WTC11 (cell line): ENCODE measurements at regions not wholly inside any gene's neighbourhood (a gene's known extent, or its start where the extent isn't known, plus 50 kb on each side); places are given as distances from the start of the nearest gene placed in this dataset.

Experiments used
- ATAC-seq: fragments of 200-7000 bp; cut with Tn5 transposase; 2 replicates; pipeline ENCODE4 v1.10.0; 2021; ENCODE audit warnings: mild to moderate bottlenecking, moderate library complexity
- CTCF ChIA-PET: fragments of 300-600 bp; sonication (Branson Sonifier 250); formaldehyde crosslinking; loops from one replicate; lab custom pipeline; 2021; ENCODE audit warnings: antibody characterized with exemption; lab: Charles Lee
- POLR2A ChIA-PET: fragments of 350-600 bp; sonication (Branson Sonifier 250); formaldehyde crosslinking; loops from one replicate; lab custom pipeline; 2021; ENCODE audit warnings: antibody characterized with exemption; lab: Charles Lee
- DNase-seq: peaks from one replicate; pipeline ENCODE4 v3.0.0; 2021; ENCODE audit warnings: low spot score
- H3K27ac Mint-ChIP-seq: 2 replicates; pipeline ENCODE4 v1.8.0; 2021; ENCODE audit warnings: mixed read lengths
- H3K27me3 Mint-ChIP-seq: 2 replicates; pipeline ENCODE4 v1.8.0; 2021; ENCODE audit warnings: low read depth, mild to moderate bottlenecking, moderate library complexity, mixed read lengths
- H3K36me3 Mint-ChIP-seq: 2 replicates; pipeline ENCODE4 v1.8.0; 2021; ENCODE audit warnings: mixed read lengths
- H3K4me1 Mint-ChIP-seq: 2 replicates; pipeline ENCODE4 v1.8.0; 2022; ENCODE audit warnings: mixed read lengths
- H3K4me3 Mint-ChIP-seq: 2 replicates; pipeline ENCODE4 v1.8.0; 2021; ENCODE audit warnings: mild to moderate bottlenecking, moderate library complexity, mixed read lengths
- H3K9me3 Mint-ChIP-seq: 2 replicates; pipeline ENCODE4 v1.8.0; 2021; ENCODE audit warnings: mixed read lengths
- AR ChIP-seq: fragments of 250-450 bp; sonication (Bioruptor Pico); IDR thresholded peaks from 2 replicates; pipeline ENCODE4 v1.9.0; 2021; ENCODE audit warnings: mild to moderate bottlenecking
- CTCF ChIP-seq: fragments of 200-600 bp; IDR thresholded peaks from 2 replicates; pipeline ENCODE4 v1.8.0; 2022; ENCODE audit warnings: antibody characterized with exemption
- GRHL2 ChIP-seq: fragments of 250-450 bp; sonication (Bioruptor Pico); IDR thresholded peaks from 2 replicates; pipeline ENCODE4 v1.8.0; 2022; ENCODE audit warnings: mild to moderate bottlenecking, moderate library complexity; ENCODE audit not compliant: insufficient replicate concordance, severe bottlenecking
- HMGA2 ChIP-seq: fragments of 250-450 bp; sonication (Bioruptor Pico); IDR thresholded peaks from 2 replicates; pipeline ENCODE4 v1.4.0; 2021; ENCODE audit warnings: mild to moderate bottlenecking, moderate library complexity
- JAZF1 ChIP-seq: fragments of 250-450 bp; sonication (Bioruptor Pico); IDR thresholded peaks from 2 replicates; pipeline ENCODE4 v1.9.0; 2021; ENCODE audit warnings: moderate library complexity, mild to moderate bottlenecking, inconsistent platforms
- JUN ChIP-seq: sonication (generic); formaldehyde crosslinking; IDR thresholded peaks from 2 replicates; pipeline ENCODE4 v1.8.0; 2023; ENCODE audit warnings: mild to moderate bottlenecking, missing genetic modification reagents
- MXD4 ChIP-seq: fragments of 250-450 bp; sonication (Bioruptor Pico); IDR thresholded peaks from 2 replicates; pipeline ENCODE4 v1.8.0; 2021; ENCODE audit warnings: mild to moderate bottlenecking, moderate library complexity, borderline replicate concordance
- NR2C2 ChIP-seq: sonication (generic); formaldehyde crosslinking; IDR thresholded peaks from 2 replicates; pipeline ENCODE4 v1.8.0; 2022; ENCODE audit warnings: mild to moderate bottlenecking, missing genetic modification reagents
- PRRX2 ChIP-seq: fragments of 250-450 bp; sonication (Bioruptor Pico); IDR thresholded peaks from 2 replicates; pipeline ENCODE4 v1.8.0; 2021; ENCODE audit warnings: mild to moderate bottlenecking
- RORB ChIP-seq: fragments of 250-450 bp; sonication (Bioruptor Pico); IDR thresholded peaks from 2 replicates; pipeline ENCODE4 v1.9.0; 2021; ENCODE audit warnings: mild to moderate bottlenecking
- TCF7 ChIP-seq: sonication (generic); formaldehyde crosslinking; IDR thresholded peaks from 2 replicates; pipeline ENCODE4 v1.8.0; 2022; ENCODE audit warnings: mild to moderate bottlenecking, low read depth, missing genetic modification reagents, moderate library complexity
- ZMAT4 ChIP-seq: fragments of 250-450 bp; sonication (Bioruptor Pico); IDR thresholded peaks from 2 replicates; pipeline ENCODE4 v1.9.0; 2021; ENCODE audit warnings: mild to moderate bottlenecking
- ZNF281 ChIP-seq: sonication (generic); formaldehyde crosslinking; IDR thresholded peaks from 2 replicates; pipeline ENCODE4 v1.8.0; 2023; ENCODE audit warnings: mild to moderate bottlenecking, missing genetic modification reagents
- ZSCAN18 ChIP-seq: fragments of 250-450 bp; sonication (Bioruptor Pico); IDR thresholded peaks from 2 replicates; pipeline ENCODE4 v2.1.2; 2022; ENCODE audit warnings: mild to moderate bottlenecking, moderate library complexity
- TF ChIP-seq, protein P1 (sequence below): sonication (generic); formaldehyde crosslinking; IDR thresholded peaks from 2 replicates; pipeline ENCODE4 v1.8.1; 2023; ENCODE audit warnings: mild to moderate bottlenecking, missing genetic modification reagents
- TF ChIP-seq, protein P2 (sequence below): sonication (generic); formaldehyde crosslinking; IDR thresholded peaks from 2 replicates; pipeline ENCODE4 v1.8.1; 2023; ENCODE audit warnings: mild to moderate bottlenecking, missing genetic modification reagents, borderline replicate concordance

- no peak for DNase-seq
- no peaks in the 10 kb centered on the region for H3K4me1 Mint-ChIP-seq
- H3K27ac Mint-ChIP-seq = no peak overlapping the region
- ChIA-PET POLR2A (no interaction called here), CTCF (no interaction called here)
- no peaks in the 10 kb centered on the region for H3K27me3 Mint-ChIP-seq
- H3K4me3 Mint-ChIP-seq = no peak overlapping the region
- peaks cover 20% of the 10 kb centered on the region for H3K36me3 Mint-ChIP-seq
- TF ChIP-seq JAZF1 (CRISPR knock-in tag) = no peak
- no peak for TF ChIP-seq MXD4 (CRISPR knock-in tag)
- TF ChIP-seq ZMAT4 (CRISPR knock-in tag) = no peak
- no peak for TF ChIP-seq RORB (CRISPR knock-in tag)
- TF ChIP-seq JUN (CRISPR knock-in tag) = no peak
- TF ChIP-seq NR2C2 = no peak
- TF ChIP-seq, all 79 proteins: peak for 0
- peaks cover 39% of the 10 kb centered on the region for H3K9me3 Mint-ChIP-seq
- ATAC-seq = no peak
Observed at GRCh38 chr5:119726544-119726943, 97.2 kb downstream of the FAM170A start.

DNA sequence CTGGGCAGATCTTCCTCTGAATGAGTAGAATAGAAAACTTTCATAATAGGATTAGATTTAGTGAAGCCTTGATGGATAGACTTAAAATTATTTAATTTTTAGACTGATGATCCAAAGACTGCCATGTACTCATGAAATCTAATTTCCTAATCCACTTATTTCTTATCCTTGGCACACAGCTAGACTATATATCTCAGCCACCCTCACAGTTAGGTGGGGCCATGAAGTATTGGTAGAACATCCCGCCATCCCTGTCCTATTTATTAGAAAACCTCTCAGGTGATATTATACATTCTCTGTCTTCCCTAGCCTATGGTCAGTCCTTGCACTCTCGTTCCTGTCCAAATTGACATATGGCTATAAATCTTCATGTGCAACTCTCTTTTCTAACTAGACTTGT is 110.9 kb downstream of the FAM170A start:
- POLR2A ChIA-PET = no interaction called here
- ATAC-seq = no peak
- TF ChIP-seq CTCF = no peak

DNA sequence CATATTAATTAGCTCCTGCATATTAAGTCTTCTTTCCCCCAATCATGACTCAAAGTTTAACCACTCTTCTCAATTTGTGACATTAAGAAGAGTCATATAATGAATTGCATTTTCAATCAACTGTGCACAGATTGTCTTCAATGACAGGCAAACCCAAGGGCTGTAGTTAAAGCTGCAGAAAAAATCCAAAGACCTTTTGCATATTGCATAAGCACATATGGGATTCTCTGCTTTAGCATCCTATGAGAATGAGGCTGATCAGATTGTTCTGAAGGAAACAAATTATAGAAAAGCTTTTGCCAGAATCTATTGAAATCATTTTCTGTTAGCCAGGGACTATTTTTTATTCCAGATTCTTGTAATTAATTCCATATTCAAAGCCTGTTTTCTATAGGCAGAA is 112.3 kb downstream of the FAM170A start:
- H3K4me1 Mint-ChIP-seq = 0 out of 2 replicates have a peak, but pooled peaks cover 2% of the 10 kb centered on the region
- DNase-seq = no peak
- CTCF ChIA-PET = no interaction called here
- no peak for ATAC-seq
- H3K36me3 Mint-ChIP-seq = no peaks in the 10 kb centered on the region
- no peaks in the 10 kb centered on the region for H3K27me3 Mint-ChIP-seq
- POLR2A ChIA-PET = no interaction called here
- H3K4me3 Mint-ChIP-seq = no peak overlapping the region
- H3K27ac Mint-ChIP-seq = no peak overlapping the region
- H3K9me3 Mint-ChIP-seq = no peaks in the 10 kb centered on the region
- TF ChIP-seq PRRX2 (CRISPR knock-in tag) (no peak), AR (no peak), ZSCAN18 (no peak), ZNF281 (CRISPR knock-in tag) (no peak), TCF7 (CRISPR knock-in tag) (no peak), MXD4 (CRISPR knock-in tag) (no peak), GRHL2 (no peak), ZMAT4 (CRISPR knock-in tag) (no peak), HMGA2 (CRISPR knock-in tag) (no peak)
- TF ChIP-seq, protein P1, sequence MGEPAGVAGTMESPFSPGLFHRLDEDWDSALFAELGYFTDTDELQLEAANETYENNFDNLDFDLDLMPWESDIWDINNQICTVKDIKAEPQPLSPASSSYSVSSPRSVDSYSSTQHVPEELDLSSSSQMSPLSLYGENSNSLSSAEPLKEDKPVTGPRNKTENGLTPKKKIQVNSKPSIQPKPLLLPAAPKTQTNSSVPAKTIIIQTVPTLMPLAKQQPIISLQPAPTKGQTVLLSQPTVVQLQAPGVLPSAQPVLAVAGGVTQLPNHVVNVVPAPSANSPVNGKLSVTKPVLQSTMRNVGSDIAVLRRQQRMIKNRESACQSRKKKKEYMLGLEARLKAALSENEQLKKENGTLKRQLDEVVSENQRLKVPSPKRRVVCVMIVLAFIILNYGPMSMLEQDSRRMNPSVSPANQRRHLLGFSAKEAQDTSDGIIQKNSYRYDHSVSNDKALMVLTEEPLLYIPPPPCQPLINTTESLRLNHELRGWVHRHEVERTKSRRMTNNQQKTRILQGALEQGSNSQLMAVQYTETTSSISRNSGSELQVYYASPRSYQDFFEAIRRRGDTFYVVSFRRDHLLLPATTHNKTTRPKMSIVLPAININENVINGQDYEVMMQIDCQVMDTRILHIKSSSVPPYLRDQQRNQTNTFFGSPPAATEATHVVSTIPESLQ = no peak
- TF ChIP-seq, protein P2, sequence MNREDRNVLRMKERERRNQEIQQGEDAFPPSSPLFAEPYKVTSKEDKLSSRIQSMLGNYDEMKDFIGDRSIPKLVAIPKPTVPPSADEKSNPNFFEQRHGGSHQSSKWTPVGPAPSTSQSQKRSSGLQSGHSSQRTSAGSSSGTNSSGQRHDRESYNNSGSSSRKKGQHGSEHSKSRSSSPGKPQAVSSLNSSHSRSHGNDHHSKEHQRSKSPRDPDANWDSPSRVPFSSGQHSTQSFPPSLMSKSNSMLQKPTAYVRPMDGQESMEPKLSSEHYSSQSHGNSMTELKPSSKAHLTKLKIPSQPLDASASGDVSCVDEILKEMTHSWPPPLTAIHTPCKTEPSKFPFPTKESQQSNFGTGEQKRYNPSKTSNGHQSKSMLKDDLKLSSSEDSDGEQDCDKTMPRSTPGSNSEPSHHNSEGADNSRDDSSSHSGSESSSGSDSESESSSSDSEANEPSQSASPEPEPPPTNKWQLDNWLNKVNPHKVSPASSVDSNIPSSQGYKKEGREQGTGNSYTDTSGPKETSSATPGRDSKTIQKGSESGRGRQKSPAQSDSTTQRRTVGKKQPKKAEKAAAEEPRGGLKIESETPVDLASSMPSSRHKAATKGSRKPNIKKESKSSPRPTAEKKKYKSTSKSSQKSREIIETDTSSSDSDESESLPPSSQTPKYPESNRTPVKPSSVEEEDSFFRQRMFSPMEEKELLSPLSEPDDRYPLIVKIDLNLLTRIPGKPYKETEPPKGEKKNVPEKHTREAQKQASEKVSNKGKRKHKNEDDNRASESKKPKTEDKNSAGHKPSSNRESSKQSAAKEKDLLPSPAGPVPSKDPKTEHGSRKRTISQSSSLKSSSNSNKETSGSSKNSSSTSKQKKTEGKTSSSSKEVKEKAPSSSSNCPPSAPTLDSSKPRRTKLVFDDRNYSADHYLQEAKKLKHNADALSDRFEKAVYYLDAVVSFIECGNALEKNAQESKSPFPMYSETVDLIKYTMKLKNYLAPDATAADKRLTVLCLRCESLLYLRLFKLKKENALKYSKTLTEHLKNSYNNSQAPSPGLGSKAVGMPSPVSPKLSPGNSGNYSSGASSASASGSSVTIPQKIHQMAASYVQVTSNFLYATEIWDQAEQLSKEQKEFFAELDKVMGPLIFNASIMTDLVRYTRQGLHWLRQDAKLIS (CRISPR knock-in tag) = no peak

More for the DNA sequence above, 110.9 kb downstream of the FAM170A start:
- CTCF ChIA-PET = no interaction called here
- Mint-ChIP-seq H3K4me1 (peaks cover 10% of the 10 kb centered on the region), H3K4me3 (no peak overlapping the region), H3K9me3 (no peaks in the 10 kb centered on the region), H3K27me3 (no peaks in the 10 kb centered on the region), H3K27ac (no peak overlapping the region), H3K36me3 (no peaks in the 10 kb centered on the region)
- no peak for DNase-seq
